ENCODE measurements at regions not wholly inside any gene's neighbourhood (a gene's known extent, or its start where the extent isn't known, plus 50 kb on each side); places are given as distances from the start of the nearest gene placed in this dataset.
"Not testable (repeated sequence)": the region's sequence is repeated elsewhere in the genome, so short reads cannot be mapped to it uniquely, and the experiment has no call there.

DNA sequence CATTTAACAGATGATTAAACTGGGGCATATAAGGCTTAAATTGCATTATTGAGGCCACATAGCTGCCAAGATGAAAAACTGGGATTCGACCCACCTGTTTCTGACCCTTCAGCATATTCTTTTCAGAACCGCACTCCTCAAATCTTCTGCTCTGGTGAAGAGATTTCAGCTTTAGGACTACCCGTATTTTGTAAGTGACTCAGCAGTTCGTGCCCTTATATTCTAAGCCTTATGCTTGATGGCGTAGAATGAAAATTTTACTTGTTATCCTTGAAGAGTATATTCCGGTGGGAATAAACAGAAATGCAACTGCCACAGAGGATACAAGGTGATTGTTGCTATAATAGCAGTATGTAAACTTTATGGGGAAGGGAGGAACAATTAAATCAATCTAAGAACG lies 657.1 kb downstream of the DOK5 start:
- TF ChIP-seq, protein P1, sequence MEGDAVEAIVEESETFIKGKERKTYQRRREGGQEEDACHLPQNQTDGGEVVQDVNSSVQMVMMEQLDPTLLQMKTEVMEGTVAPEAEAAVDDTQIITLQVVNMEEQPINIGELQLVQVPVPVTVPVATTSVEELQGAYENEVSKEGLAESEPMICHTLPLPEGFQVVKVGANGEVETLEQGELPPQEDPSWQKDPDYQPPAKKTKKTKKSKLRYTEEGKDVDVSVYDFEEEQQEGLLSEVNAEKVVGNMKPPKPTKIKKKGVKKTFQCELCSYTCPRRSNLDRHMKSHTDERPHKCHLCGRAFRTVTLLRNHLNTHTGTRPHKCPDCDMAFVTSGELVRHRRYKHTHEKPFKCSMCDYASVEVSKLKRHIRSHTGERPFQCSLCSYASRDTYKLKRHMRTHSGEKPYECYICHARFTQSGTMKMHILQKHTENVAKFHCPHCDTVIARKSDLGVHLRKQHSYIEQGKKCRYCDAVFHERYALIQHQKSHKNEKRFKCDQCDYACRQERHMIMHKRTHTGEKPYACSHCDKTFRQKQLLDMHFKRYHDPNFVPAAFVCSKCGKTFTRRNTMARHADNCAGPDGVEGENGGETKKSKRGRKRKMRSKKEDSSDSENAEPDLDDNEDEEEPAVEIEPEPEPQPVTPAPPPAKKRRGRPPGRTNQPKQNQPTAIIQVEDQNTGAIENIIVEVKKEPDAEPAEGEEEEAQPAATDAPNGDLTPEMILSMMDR (IDR thresholded peaks at IDR 0.05): no peak

DNA sequence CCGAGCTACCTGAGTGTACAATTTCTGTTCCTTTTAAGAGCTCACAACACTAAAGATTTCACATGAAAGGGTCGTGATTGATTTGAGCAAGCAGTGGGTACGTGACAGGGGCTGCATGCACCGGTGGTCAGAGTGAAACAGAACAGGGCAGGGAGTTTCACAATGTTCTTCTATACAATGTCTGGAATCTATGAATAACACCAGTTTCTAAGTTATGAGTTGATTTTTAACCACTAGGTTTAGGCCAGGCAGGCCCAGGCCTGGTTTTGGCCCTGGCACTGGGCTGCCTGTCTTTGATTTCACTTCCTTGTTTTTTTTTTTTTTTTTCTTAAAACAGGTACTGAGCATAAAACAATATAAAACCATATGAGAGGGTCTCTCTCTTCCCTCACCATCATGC lies 642.2 kb downstream of the DOK5 start:
- not testable (repeated sequence) for DNase-seq (ENCODE audit: low spot score); ATAC-seq (ENCODE audit: low FRiP score)

More for the DNA sequence above, 657.1 kb downstream of the DOK5 start:
- DNase-seq (ENCODE audit: low spot score): no peak
- no peak for ATAC-seq (ENCODE audit: low FRiP score)

DNA sequence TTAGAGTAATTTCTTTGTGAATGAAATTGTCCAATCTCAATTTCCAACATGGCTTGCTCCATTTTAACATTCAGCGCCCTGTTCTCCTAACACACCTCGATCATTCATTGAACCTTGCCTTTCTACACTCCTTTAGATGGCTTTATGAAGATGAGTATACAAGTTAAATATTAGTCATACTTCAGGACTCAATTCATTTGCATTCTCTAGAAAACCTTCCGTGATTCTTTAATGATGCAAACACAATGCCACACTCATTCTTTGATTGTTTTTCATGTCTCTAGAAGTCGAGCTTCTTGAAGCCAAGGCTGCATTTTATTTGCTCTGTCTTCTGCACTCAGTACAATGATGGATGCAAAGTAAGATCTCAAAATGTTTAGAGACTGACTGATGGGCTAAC lies 641.2 kb downstream of the DOK5 start:
- DNase-seq (ENCODE audit: low spot score) (no peak), ATAC-seq (ENCODE audit: low FRiP score) (no peak)
- TF ChIP-seq, protein P1 (IDR thresholded peaks at IDR 0.05): no peak

DNA sequence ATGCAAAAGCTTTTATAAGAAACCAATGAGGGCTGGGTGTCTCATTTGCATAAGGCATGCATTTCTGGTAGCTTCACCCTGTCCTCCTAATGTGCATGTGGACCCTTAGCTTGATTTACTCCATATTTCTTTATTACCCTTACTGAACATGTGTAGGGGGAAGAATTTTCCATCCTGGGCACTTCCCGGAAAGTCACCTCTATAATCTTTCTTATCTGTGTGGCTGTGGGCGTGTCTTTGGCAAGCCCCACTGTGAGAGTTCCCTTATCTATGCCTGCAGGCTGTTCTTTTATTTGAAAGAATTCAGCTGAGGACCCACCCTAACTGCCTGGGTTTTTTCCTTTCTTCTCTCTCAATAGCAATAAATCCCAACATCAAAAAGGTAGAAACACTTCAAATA lies 627.8 kb downstream of the DOK5 start:
- DNase-seq (ENCODE audit: low spot score): no peak
- no peak for ATAC-seq (ENCODE audit: low FRiP score)
- TF ChIP-seq, protein P1 (IDR thresholded peaks at IDR 0.05): no peak

DNA sequence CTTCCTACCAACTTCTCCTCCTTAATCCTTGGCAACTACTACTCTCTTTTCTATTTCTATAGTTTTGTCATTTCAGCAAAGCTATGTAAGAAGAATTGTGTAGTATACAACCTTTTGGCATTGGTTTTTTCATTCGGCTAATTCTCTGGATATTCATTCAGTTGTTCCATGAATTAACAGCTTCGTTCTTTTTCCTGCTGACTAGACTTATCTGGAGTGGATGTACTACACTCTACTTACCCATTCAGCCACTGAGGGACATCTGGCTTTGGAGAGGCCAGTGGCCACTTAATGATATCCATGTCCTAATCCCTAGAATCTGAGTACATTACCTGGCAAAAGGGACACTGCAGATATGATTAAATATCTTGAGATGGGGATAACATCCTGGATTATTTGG lies 623.9 kb downstream of the DOK5 start:
- ATAC-seq (ENCODE audit: low FRiP score) (no peak), DNase-seq (ENCODE audit: low spot score) (no peak)
- TF ChIP-seq, protein P1 (IDR thresholded peaks at IDR 0.05): no peak

DNA sequence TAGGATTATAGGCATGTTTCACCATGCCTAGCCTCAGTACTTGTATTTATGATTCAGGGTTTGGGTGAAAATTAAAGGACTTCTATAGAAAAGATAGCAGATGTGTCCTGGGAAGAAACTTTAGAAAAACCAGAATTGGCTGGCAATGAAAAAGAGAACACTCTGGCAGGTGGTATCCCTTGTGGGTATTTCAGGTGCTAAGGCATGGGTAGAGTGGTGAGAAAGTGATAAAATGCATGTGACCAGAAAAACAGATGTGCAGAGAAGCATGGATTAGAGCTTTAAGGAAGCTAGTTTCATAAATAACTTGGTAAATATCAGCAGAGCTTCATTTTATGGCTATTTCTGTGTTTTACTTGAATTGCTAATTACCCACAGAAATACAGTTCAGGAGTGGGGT lies 622.2 kb downstream of the DOK5 start:
- ATAC-seq (ENCODE audit: low FRiP score) (no peak), DNase-seq (ENCODE audit: low spot score) (no peak)
- TF ChIP-seq, protein P1 (IDR thresholded peaks at IDR 0.05): no peak

DNA sequence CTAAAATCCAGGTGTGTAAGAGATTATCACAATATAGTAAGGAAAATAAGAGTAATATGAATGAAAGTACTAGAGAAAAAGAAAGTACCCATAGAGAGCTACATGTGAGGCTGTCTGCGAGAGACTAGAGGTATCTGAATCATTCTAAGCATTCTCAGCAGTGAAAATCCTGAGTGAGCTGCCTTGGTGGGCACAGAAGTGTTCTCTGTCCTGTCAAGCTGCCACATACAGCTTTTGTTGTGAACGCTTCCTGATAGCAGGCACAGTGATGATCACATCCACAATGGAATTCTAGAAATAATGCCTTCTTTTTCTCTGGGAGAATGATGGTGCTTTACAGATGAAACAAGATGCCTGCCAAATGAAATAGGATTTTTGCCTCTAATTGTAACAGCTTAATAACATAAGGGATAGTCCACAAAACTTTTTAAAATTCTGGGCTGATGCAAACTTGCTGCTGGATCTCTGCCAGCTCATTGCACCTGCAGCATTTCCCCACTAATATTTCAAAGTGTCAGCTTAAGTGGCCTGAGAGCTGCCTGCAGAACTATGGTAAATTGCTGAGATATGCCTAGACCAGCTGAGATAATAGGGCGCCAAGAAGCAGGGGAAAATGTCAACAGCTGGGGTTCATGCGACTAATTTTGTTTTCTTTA lies 620.5 kb downstream of the DOK5 start:
- DNase-seq (ENCODE audit: low spot score) (no peak), ATAC-seq (ENCODE audit: low FRiP score) (no peak)
- TF ChIP-seq, protein P1 (IDR thresholded peaks at IDR 0.05): no peak

Measured in omental fat pad (tissue), 3 donors.